ENCODE measurements at regions not wholly inside any gene's neighbourhood (a gene's known extent, or its start where the extent isn't known, plus 50 kb on each side); places are given as distances from the start of the nearest gene placed in this dataset.
A peak's percentile ranks its signal among the peaks of the same experiment; 100 is the strongest.
"Not testable (repeated sequence)": the region's sequence is repeated elsewhere in the genome, so short reads cannot be mapped to it uniquely, and the experiment has no call there.

DNA sequence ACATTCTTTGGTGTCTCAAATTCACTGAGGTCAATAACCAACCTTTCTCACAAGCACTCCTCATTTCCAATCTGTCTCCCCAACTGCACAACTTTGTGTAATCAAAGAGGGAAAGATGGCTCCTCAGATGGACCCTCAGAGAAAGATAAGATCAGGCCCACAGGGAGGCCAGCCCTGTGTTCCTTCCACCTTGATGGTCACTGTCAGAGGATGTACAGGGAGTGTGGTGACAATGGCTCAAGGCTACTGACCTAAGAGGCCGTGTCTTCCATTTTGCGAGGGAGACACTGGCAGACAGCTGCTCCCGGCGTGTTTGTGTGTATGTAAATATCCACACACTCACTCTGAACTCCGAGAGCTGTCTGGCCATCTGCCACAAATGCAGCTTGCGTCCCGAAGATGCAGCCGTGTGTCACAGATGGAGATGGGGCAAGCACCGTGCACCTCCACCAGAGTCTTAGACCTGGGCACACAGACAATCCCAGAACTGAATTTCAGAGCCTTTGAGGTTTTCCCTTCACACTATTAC is 712.1 kb upstream of the NRP1 start:
- Histone ChIP-seq H3K27ac (no peak overlapping the region), H3K36me3 (no peaks in the 10 kb centered on the region), H3K9me3 (no peaks in the 10 kb centered on the region), H3K4me1 (no peaks in the 10 kb centered on the region), H3K27me3 (no peaks in the 10 kb centered on the region), H3K4me3 (no peak overlapping the region)
- intact Hi-C loops (cut with DNase I; ENCODE audit: low total_unique reads) = no loop called here
- TF ChIP-seq, protein P1, sequence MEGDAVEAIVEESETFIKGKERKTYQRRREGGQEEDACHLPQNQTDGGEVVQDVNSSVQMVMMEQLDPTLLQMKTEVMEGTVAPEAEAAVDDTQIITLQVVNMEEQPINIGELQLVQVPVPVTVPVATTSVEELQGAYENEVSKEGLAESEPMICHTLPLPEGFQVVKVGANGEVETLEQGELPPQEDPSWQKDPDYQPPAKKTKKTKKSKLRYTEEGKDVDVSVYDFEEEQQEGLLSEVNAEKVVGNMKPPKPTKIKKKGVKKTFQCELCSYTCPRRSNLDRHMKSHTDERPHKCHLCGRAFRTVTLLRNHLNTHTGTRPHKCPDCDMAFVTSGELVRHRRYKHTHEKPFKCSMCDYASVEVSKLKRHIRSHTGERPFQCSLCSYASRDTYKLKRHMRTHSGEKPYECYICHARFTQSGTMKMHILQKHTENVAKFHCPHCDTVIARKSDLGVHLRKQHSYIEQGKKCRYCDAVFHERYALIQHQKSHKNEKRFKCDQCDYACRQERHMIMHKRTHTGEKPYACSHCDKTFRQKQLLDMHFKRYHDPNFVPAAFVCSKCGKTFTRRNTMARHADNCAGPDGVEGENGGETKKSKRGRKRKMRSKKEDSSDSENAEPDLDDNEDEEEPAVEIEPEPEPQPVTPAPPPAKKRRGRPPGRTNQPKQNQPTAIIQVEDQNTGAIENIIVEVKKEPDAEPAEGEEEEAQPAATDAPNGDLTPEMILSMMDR (IDR thresholded peaks at IDR 0.05) = no peak
- no peak for TF ChIP-seq EP300 (IDR thresholded peaks at IDR 0.05)
- TF ChIP-seq POLR2A (IDR thresholded peaks at IDR 0.05) = no peak
- no peak for TF ChIP-seq POLR2AphosphoS5 (IDR thresholded peaks at IDR 0.05)
- 67 to 79% (median 74%) methylated on average over 9 of the region's 9 CpGs for WGBS, 5 donors
- peak in 1 of 2 donors; percentile 57 for DNase-seq

DNA sequence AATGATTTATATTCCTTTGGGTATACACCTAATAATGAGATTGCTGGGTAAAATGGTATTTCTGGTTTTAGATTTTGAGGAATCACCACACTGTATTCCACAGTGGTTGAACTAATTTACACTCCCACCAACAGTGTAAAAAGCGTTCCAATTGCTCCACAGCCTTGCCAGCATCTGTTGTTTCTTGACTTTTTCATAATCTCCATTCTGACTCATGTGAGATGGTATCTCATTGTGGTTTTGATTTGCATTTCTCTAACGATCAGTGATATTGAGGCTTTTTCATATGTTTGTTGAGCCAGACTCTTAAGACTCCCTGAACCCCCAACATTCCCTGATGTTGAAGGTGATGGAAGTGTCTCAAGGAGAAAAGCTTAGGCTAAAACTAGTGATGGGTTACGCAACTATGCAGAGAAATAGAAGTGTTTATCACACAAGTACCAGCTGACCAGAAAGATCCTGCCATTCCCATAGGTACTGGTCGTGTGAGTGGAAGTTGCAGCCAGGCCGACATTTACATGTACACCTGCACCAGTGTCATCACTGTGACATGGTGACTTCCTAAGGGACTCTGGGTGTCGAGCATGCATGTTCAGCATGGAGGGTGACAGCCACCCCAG is 711.2 kb upstream of the NRP1 start:
- 73 to 82% (median 74%) methylated on average over 6 of the region's 6 CpGs for WGBS, 5 donors
- no peak overlapping the region for H3K27ac ChIP-seq
- intact Hi-C loops (cut with DNase I; ENCODE audit: low total_unique reads) = no loop called here
- no peaks in the 10 kb centered on the region for H3K27me3 ChIP-seq
- DNase-seq = no peak
- no peaks in the 10 kb centered on the region for H3K4me1 ChIP-seq
- H3K4me3 ChIP-seq = no peak overlapping the region
- no peak for TF ChIP-seq POLR2AphosphoS5 (IDR thresholded peaks at IDR 0.05)
- no peak for TF ChIP-seq POLR2A (IDR thresholded peaks at IDR 0.05)
- no peak for TF ChIP-seq EP300 (IDR thresholded peaks at IDR 0.05)
- TF ChIP-seq, protein P1 (IDR thresholded peaks at IDR 0.05) = no peak
- no peaks in the 10 kb centered on the region for H3K36me3 ChIP-seq
- H3K9me3 ChIP-seq = no peaks in the 10 kb centered on the region

DNA sequence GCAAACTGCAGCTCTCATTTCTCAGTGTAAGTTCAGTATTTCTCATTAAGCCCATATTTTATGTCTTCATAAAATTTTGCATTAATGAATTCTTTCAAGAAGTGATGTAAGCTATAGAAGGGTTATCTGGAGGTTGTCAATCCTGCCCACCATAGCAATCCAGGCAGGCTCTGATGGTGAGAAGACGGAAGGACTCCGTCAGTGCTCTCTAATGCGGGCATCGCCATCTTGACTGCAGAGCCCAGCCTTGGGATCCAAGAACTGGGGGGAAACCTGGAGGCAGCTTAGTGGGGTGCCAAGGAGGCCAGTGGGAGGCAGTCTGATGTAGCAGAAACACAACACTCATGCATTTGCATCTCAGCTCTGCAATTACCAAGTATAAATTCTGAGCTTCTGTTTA is 707.4 kb upstream of the NRP1 start:
- H3K9me3 ChIP-seq = no peaks in the 10 kb centered on the region
- 95 to 99% (median 97%) methylated on average over 4 of the region's 4 CpGs for WGBS, 5 donors
- H3K27me3 ChIP-seq = no peaks in the 10 kb centered on the region
- no peak overlapping the region for H3K27ac ChIP-seq
- intact Hi-C loops (cut with DNase I; ENCODE audit: low total_unique reads) = no loop called here
- TF ChIP-seq POLR2AphosphoS5 (IDR thresholded peaks at IDR 0.05) (no peak), POLR2A (IDR thresholded peaks at IDR 0.05) (no peak), EP300 (IDR thresholded peaks at IDR 0.05) (no peak)
- TF ChIP-seq, protein P1 (IDR thresholded peaks at IDR 0.05) = no peak
- H3K4me1 ChIP-seq = no peaks in the 10 kb centered on the region
- no peak for DNase-seq
- no peaks in the 10 kb centered on the region for H3K36me3 ChIP-seq
- H3K4me3 ChIP-seq = no peak overlapping the region

DNA sequence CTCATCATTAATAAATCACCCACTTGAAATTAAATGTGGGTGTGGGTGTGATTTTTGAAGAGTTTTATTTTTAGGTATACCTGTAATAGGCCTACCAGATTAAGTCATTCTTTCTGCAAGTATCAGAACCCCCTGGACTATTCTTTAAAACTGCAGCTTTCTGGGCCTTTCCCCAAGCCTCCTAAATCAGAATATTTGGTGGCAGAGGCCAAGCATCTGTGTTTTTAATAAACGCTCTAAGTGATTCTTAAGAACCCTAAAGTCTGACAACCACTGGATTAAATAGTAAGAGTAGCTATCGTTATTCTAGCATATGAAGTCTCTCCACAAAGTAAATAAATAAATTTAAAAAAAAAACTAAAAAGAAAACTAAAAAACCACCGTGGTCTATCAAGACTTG is 703.0 kb upstream of the NRP1 start:
- Histone ChIP-seq H3K4me1 (no peaks in the 10 kb centered on the region), H3K9me3 (peaks cover 0 to 6% (median 0%) of the 10 kb centered on the region in 4 donors), H3K27ac (no peak overlapping the region), H3K27me3 (no peaks in the 10 kb centered on the region), H3K36me3 (no peaks in the 10 kb centered on the region), H3K4me3 (no peak overlapping the region)
- WGBS, 5 donors = 60 to 72% (median 70%) methylated on average over 3 of the region's 3 CpGs
- intact Hi-C loops (cut with DNase I; ENCODE audit: low total_unique reads) = no loop called here
- TF ChIP-seq POLR2A (IDR thresholded peaks at IDR 0.05) (no peak), EP300 (IDR thresholded peaks at IDR 0.05) (no peak), POLR2AphosphoS5 (IDR thresholded peaks at IDR 0.05) (no peak)
- TF ChIP-seq, protein P1 (IDR thresholded peaks at IDR 0.05) = no peak
- no peak for DNase-seq

DNA sequence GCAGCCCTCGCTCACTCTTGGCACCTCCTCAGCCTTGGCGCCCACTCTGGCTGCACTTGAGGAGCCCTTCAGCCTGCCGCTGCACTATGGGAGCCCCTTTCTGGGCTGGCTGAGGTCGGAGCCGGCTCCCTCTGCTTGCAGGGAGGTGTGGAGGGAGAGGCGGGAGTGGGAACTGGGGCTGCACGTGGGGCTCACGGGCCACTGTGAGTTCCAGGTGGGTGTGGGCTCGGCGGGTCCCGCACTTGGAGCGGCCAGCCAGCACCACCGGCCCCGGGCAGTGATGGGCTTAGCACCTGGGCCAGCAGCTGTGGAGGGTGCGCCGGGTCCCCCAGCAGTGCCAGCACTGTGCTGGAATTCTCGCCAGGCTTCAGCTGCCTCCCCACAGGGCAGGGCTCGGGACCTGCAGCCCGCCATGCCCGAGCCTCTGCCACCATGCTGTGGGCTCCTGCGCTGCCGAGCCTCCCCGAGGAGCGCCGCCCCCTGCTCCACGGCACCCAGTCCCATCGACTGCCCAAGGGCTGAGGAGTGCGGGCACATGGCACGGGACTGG is 700.8 kb upstream of the NRP1 start:
- DNase-seq; H3K36me3 ChIP-seq; H3K4me1 ChIP-seq; intact Hi-C loops (cut with DNase I; ENCODE audit: low total_unique reads); H3K27ac ChIP-seq; H3K4me3 ChIP-seq; H3K9me3 ChIP-seq; H3K27me3 ChIP-seq: not testable (repeated sequence)
- WGBS, 5 donors = 95 to 98% (median 96%) methylated on average over 17 to 29 of the region's 29 CpGs

All from stomach (tissue), 8 donors.